IPS-NIHi11 (cell line): ENCODE measurements at regions not wholly inside any gene's neighbourhood (a gene's known extent, or its start where the extent isn't known, plus 50 kb on each side); places are given as distances from the start of the nearest gene placed in this dataset.

Experiments
- DNase-seq: peaks from one replicate; pipeline ENCODE4 v3.0.0; 2012; ENCODE audit warnings: mixed read lengths, low spot score

DNA sequence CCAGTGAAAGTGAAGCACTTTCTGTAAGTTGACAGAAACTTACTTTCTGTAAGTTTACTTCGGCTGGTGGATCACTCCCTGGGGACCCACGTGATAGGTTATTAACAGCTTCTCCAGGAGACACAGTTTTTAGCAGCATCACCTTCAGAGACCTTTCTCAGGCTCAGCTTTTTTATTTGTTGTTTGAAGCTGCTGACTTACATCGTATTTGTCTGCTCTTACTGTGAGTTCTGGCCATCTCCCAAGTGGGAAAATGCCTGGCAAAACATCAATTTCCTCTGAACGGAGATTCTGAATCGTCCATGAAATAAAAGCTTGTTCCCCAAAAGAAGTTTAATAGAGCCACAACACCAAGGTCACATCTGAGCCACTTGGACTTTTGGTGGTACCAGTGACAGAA lies 178.7 kb upstream of the PODXL start:
- no peak for DNase-seq

DNA sequence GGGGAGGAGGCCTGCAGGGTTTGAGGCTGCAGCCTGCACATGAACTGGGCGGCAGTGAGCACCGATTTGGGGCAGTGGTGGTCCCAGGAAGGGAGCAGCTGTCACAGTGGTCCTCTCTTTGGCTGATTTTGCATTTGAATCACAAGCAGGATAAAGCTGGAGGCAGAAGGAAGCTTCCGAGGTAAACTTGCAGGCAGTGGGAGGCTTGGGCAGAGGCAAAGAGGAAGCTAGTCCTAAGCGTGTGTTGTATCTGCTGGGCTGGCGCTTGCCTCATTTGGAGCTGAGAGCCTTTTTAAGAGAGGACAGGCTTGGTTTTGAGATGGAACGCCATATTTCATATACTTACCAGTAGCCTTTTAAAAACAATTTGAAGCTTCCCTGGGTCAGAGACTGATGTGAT lies 177.2 kb upstream of the PODXL start:
- no peak for DNase-seq

DNA sequence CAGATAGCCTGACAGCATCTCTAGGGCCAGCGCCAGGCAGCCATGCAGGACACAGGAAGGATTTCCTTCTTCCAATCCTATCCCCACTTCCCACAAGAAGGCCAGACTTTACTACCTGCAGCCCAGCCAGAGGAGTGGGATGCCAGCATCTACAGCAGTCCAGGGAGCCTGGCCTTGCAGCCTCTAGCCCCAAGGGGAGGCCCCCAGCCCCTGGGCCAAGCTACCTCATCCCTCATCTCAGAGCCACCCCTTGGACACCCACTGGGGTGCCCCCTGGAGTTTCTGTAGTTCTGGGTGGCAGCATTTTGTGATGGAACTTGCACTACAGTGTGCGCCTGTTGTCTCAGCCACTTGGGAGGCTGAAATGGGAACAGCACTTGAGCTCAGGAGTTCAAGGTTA lies 170.8 kb upstream of the PODXL start:
- DNase-seq: no peak

GRCh38 chr7:131726686-131727085 lies 170.3 kb upstream of the PODXL start:
- no peak for DNase-seq

DNA sequence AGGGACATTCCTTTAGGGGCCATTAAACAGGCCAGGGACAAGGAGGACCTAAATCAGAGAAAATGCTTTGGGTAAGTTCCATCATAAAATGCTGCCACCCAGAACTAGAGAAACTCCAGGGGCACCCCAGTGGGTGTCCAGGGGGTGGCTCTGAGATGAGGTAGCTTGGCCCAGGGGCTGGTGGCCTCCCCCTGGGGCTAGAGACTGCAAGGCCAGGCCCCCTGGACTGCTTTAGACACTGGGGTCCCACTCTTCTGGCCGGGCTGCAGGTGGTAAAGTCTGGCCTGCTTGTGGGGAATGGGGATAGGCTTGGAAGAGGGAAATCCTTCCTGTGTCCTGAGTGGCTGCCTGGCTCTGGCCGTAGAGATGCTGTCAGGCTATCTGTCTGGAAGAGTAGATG lies 169.6 kb upstream of the PODXL start:
- DNase-seq: no peak

- DNase-seq: no peak
These were observed 168.4 kb upstream of the PODXL start for GRCh38 chr7:131724776-131725345.

- DNase-seq: peak; percentile 13
These were observed 167.5 kb upstream of the PODXL start for GRCh38 chr7:131723926-131724325.

GRCh38 chr7:131722371-131722770 lies 165.9 kb upstream of the PODXL start:
- DNase-seq: no peak

GRCh38 chr7:131721660-131722059 lies 165.2 kb upstream of the PODXL start:
- no peak for DNase-seq

DNA sequence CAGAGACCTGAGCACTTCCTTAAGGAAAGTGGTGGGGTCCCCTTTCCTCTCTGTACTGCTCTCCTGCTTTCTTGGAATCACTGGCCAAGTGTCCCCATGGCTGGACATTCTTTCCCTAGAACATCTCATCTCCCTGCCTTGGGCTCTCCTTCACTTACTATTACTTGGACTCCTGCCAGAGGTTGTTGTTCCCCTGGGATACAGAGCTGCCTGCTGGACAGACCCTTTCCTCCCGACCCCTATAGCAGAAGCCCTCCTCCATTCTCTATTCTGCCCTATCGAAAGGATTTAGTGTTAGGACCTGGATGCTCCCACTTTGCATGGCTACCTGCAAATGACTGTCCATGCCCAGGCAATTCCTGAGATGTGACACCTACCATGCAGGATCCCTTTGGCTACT lies 164.3 kb upstream of the PODXL start:
- DNase-seq: no peak

DNA sequence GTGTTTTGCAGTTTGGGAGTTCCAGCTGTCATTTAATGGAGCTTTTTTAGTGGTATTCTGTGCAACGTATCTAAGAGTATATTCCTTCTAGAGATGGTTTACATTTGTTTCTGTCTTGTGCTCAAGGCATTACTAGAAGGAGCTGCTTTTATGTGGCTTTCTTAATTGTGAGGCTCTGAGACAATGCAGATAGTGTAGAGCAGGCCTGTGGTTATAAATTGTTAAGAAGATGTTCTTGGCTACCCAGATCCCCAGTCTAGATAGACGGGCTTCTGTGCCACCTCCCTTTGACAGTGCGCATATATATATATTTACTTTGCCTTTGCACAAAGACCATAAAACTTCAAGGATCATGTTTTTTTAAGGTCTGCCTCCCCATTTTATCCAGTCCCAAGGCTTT lies 160.8 kb upstream of the PODXL start:
- DNase-seq: no peak

DNA sequence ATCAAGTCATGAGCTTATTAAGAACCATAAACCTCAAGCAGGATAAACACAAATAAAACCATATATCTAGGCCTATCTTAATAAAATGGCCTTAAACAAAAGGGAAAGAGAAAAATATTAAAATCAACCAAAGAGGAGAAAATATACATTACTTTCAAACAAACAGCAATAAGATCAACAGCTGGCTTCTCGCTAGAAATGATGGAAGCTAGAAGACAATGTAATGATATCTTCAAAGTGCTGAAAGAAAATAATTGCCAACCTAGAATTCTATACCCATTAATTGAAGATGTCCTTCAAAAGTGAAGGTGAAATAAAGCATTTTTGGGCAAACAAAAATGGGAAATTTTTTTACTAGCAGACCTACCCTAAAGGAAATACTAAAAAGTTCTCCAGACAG lies 142.9 kb upstream of the PODXL start:
- DNase-seq: no peak

DNA sequence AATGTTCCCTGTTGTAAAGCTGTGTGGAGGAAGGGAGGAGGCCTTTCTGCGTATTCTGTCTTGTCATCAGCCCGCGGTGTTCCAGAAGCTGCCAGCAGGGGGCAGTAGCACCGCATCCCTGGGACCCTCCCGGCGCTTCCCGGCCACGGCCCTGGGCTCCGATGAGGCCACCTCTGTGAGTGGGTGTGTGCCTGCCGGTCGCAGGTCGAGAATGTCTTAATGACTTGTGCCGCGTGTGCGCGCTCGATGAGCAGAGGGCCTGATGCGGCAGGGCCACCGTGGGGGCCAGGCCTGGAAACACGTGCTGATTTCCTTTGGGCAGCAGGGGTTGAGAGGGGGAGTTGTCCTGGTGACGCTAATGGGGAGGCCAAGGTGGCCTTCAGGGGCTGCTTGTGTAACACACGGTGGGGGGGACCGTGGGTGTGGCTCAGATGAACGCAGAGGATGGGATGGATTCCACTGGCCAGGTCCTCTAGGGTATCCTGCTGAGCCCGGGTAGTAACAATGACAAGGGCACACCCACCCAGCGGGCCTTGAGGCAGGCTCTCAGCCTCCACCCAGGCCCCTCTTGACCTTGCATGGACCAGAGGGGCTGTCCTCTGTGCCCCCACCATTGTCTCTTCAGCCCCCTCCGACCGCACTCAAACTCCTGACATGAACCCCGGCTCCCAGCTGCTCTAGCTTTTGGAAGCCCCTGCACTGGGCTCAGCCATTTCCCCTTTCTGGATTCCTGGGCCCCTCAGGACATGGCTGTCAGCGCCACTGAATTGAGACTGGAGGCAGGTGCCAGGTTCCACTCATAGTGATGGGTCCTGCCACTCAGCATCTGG lies 135.9 kb upstream of the PODXL start:
- peak; percentile 93 for DNase-seq

- no peak for DNase-seq
These were observed 135.2 kb upstream of the PODXL start for GRCh38 chr7:131691454-131692130.

- no peak for DNase-seq
These were observed 134.0 kb upstream of the PODXL start for GRCh38 chr7:131690441-131690840.

- DNase-seq: no peak
These were observed 133.3 kb upstream of the PODXL start for GRCh38 chr7:131689662-131690234.

- DNase-seq: peak; percentile 94
These were observed 132.6 kb upstream of the PODXL start for GRCh38 chr7:131688738-131689661.

DNA sequence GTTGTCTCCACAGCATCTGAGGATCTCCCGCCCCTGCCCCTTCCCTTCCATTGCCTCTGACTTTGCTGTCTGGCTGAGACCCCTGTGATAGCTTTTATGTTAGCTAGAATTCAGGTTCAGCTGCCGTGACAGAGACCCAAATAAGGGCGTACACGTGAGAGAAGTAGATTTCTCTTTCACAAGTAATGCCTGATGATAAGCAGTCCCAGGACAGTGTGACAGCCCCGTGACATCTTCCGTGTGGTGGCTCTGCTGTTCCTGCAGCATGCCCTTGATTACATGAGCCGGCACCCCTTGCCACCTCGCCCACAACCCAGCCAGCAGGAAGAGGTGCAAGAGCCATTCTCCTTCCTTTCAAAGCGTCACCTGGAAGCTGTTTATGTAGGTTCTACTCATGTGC lies 130.9 kb upstream of the PODXL start:
- DNase-seq: no peak

DNA sequence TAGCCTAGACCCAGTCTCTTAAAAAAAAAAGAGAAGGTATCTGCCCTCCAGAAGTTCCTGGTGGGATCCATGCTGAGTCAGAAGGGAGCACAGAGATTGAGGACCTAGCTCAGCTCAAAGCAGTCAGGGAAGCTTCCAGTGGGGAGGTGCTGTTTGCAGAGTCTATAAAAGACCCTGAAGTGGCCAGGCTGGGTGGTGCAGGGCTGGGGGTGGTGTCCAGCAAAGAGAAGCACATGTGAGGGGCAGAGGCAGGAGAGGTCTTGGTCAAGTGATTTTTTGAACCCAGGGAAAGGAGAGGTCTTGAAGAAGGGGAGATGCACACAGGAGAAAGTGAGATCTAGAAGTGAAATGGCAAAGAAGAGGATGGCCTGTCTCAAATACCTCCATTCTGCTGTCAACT lies 130.4 kb upstream of the PODXL start:
- DNase-seq: no peak

GRCh38 chr7:131683536-131684125 lies 127.2 kb upstream of the PODXL start:
- no peak for DNase-seq

- DNase-seq: no peak
These were observed 125.5 kb upstream of the PODXL start for GRCh38 chr7:131681961-131682360.
